ENCODE measurements at regions not wholly inside any gene's neighbourhood (a gene's known extent, or its start where the extent isn't known, plus 50 kb on each side); places are given as distances from the start of the nearest gene placed in this dataset.

- no peak for TF ChIP-seq CTCF (IDR thresholded peaks at IDR 0.05; ENCODE audit: extremely low read depth in 1 of 2, insufficient read depth in 1 of 2, low read depth in 1 of 2, low read length in 2 of 2)
- no peak for TF ChIP-seq JUN (IDR thresholded peaks at IDR 0.05; ENCODE audit: borderline replicate concordance, insufficient read depth, insufficient read length, low read depth)
- no peak for TF ChIP-seq POLR2AphosphoS5 (IDR thresholded peaks at IDR 0.05; ENCODE audit: insufficient read depth, low read depth, low read length)
- TF ChIP-seq POLR2A (IDR thresholded peaks at IDR 0.05; ENCODE audit: low read depth, low read length) = no peak
- TF ChIP-seq EZH2 (IDR thresholded peaks at IDR 0.05; ENCODE audit: borderline replicate concordance, low read depth, low read length, severe bottlenecking) = no peak
- TF ChIP-seq FOS (IDR thresholded peaks at IDR 0.05; ENCODE audit: borderline replicate concordance, insufficient read depth, low read length) = no peak
- TF ChIP-seq MYC (IDR thresholded peaks at IDR 0.05; ENCODE audit: low read depth, low read length) = no peak
Measured at GRCh38 chrX:82676386-82676785, 831.7 kb upstream of the POU3F4 start.

Data from endothelial cell of umbilical vein (primary cell).